SW480 (cell line): ENCODE measurements at regions not wholly inside any gene's neighbourhood (a gene's known extent, or its start where the extent isn't known, plus 50 kb on each side); places are given as distances from the start of the nearest gene placed in this dataset.
"Not testable (repeated sequence)": the region's sequence is repeated elsewhere in the genome, so short reads cannot be mapped to it uniquely, and the experiment has no call there.

Experiments
- DNase-seq: peaks from one replicate; pipeline ENCODE4 v3.0.0-alpha.2; 2016; ENCODE audit warnings: low spot score

GRCh38 chr2:238750212-238750904, 97.5 kb upstream of the TWIST2 start:
- no peak for DNase-seq

- peak; percentile 5 for DNase-seq
Measured at GRCh38 chr2:238754259-238754658, 93.6 kb upstream of the TWIST2 start.

- DNase-seq = no peak
Measured at GRCh38 chr2:238761868-238762267, 86.0 kb upstream of the TWIST2 start.

- no peak for DNase-seq
Measured at GRCh38 chr2:238763471-238763995, 84.4 kb upstream of the TWIST2 start.

- no peak for DNase-seq
Measured at GRCh38 chr2:238765590-238765989, 82.3 kb upstream of the TWIST2 start.

- DNase-seq = no peak
Measured at GRCh38 chr2:238771218-238771617, 76.7 kb upstream of the TWIST2 start.

GRCh38 chr2:238771639-238772038, 76.2 kb upstream of the TWIST2 start:
- no peak for DNase-seq

GRCh38 chr2:238772635-238773297, 75.1 kb upstream of the TWIST2 start:
- DNase-seq = no peak

- no peak for DNase-seq
Measured at GRCh38 chr2:238773472-238773871, 74.4 kb upstream of the TWIST2 start.

- DNase-seq = no peak
Measured at GRCh38 chr2:238774071-238774470, 73.8 kb upstream of the TWIST2 start.

- DNase-seq = no peak
Measured at GRCh38 chr2:238774980-238775509, 72.8 kb upstream of the TWIST2 start.

GRCh38 chr2:238775591-238775990, 72.3 kb upstream of the TWIST2 start:
- no peak for DNase-seq

- no peak for DNase-seq
Measured at GRCh38 chr2:238776003-238776760, 71.7 kb upstream of the TWIST2 start.

GRCh38 chr2:238776761-238777046, 71.2 kb upstream of the TWIST2 start:
- DNase-seq = not testable (repeated sequence)

GRCh38 chr2:238777369-238778067, 70.4 kb upstream of the TWIST2 start:
- DNase-seq = no peak

- peak; percentile 43 for DNase-seq
Measured at GRCh38 chr2:238784671-238785527, 63.0 kb upstream of the TWIST2 start.

- no peak for DNase-seq
Measured at GRCh38 chr2:238785528-238785860, 62.4 kb upstream of the TWIST2 start.

- no peak for DNase-seq
Measured at GRCh38 chr2:238786379-238786778, 61.5 kb upstream of the TWIST2 start.

GRCh38 chr2:238786792-238787490, 60.9 kb upstream of the TWIST2 start:
- DNase-seq = no peak

GRCh38 chr2:238787501-238787900, 60.4 kb upstream of the TWIST2 start:
- no peak for DNase-seq

GRCh38 chr2:238789317-238789806, 58.5 kb upstream of the TWIST2 start:
- DNase-seq = no peak
